Germinal center (tissue), 1 donor: ENCODE measurements at regions not wholly inside any gene's neighbourhood (a gene's known extent, or its start where the extent isn't known, plus 50 kb on each side); places are given as distances from the start of the nearest gene placed in this dataset.
"Not testable (repeated sequence)": the region's sequence is repeated elsewhere in the genome, so short reads cannot be mapped to it uniquely, and the experiment has no call there.

Experiments
- DNase-seq: peaks from one replicate; pipeline ENCODE4 v3.0.0; 2012; ENCODE audit warnings: mixed read lengths, low spot score

DNA sequence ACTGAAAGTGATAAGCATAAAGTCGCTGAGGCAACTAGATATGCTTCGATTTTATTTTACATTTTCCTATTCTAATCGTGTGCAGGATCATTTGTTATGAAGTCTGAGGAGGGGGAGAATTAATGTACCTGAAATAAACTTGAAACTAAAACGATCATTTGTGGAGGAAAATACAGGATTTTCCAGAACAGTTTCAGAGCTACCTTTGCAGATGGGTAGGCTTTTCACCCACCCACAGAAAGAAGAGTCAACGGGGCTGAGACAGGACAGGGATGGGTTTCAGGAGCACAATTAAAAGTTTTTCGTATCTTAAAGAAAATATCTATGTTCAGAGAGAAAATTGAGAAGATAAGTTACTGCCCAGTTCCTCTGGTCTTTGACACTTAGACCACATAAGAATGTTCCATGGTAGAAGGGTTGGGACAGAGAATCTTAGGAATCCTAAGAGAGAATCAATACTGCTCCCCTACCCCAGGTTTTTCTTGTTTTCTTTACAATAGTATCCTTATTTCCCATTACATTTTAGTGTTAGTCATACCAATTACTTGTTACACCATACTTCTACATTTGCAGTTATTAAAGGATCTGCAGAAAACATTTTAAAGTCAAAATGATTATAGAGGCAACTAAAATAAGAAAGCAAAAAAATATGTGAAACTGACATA lies 211.4 kb downstream of the DEPDC1B start:
- no peak for DNase-seq

DNA sequence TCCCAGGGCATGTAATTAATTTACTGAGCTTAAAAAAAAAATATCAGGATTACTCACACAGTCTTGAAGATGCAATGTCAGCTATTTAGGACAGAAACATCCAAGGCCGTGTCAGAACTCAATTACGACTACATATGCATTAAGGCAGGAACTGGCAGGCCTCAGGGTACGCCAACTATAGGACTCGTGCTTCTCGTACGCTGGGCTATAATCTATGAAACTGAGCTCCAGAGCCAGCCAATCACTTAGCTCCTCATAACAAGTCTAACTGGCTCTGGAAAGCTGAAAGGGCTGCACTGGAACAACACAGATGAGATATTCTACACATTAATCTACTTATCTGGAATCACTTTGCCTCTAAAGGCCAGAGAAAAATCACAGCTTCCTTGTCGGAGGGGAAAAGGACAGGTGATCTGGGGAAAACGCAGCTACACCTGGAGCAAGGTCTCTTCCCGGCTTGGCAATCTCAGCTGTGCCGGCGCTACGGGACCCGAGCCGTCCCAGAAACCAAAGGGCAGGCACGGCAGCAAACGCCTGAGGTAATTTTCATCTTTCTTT lies 212.0 kb downstream of the DEPDC1B start:
- DNase-seq: no peak

DNA sequence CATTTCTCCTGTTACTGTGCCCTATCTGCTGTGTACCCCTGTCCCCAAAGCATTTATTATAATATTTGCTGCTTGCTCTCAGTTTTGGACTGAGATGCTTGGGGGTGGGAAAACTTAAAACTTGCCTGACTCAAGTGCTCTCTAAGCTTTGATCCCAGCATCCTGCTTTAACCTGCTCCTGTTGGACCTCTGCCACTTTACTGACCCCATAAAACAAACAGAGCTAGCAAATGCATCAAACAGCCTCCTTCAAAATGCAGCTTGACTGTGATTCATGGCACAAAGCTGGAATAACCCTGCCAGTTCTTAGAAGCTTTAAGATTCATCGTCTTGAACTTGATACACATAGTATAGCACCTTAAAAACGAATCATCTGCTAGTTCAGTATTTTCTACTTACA lies 212.5 kb downstream of the DEPDC1B start:
- no peak for DNase-seq

DNA sequence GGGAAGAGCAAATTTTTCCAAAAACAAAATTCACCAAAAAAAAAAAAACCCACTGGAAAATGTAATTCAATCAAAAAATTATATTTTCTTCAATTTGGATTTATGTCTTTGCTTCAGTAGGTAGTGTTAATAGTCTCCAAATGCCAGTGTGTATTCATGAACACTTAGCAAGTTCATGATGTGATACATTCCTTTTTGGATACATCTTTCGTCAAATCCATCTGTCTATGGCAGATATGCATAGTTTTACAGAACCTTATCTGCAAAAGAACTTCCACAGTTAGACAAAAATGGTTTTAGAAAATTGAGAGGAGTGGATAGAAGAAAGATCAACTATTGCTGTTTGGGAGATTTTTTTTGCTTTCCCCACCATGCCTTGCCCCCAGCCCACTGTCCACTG lies 214.6 kb downstream of the DEPDC1B start:
- DNase-seq: no peak

DNA sequence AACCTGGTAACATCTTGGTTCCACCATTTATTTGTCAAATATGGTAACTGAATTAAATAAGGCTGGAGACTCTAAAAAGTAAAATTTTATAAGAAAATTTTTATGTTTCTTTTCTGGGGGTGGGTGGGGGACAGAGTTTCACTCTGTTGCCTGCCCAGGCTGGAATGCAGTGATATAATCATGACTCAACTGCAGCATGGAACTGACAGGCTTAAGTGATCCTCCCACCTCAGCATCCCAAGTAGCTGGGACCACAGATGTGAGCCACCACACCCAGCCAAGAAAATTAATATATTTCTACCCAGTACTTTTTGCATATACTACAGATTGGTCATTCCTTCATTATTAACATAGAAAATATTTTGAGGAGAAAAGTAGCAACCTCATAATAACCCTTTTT lies 216.9 kb downstream of the DEPDC1B start:
- no peak for DNase-seq

DNA sequence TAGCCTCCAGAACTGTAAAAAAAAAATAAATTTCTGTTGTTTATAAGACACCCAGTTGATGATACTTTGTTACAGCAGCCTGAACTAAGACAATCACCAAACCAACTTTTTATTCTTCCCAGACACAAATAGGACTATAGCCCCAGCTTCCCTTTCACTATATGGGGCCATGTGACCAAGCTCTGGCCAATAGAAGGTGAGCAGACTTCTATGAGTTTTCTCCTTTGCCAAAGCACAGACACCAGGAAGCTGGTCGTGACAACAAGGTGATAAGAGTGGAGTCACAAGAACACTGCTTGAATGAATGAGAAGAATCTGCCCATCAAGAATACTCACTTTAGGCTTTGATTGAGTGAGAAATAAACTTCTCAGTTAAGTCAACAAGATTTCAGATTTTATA lies 217.7 kb downstream of the DEPDC1B start:
- DNase-seq: no peak

DNA sequence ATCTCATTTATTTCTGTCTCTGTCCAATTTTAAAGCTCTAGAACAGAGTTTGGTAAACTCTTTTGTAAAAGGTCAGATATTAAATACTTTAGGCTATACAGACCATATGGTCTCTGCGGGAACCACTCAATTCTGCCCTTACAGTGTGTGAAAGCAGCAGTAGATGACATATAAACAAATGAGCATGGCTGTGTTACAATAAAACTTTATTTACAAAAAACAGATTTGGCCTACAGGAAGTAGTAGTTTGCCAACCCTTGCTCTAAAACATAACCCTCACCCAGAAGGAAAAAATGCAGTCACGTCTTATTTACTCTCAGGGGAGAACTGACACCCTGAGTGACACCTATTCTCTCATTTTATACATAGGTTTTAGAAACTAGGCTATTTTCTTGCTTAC lies 220.4 kb downstream of the DEPDC1B start:
- DNase-seq: no peak

DNA sequence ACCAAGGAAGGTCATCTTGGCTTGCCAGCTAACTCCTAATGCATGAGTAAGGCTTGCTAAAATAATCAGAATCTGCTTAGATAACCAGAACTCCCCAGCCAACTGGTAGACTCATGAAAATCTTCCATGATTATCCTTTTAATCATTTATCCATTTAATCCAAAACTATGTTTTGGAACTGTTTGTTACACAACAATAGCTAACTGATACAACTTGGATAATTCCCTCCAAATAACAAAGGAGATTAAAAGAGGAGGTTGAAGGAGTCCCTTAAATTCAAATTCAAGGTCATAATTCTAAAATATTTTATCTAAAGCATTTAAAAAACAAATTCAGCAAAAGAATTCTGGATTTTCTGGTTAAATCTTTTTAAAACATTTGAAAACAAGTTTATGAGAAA lies 222.1 kb downstream of the DEPDC1B start:
- no peak for DNase-seq

DNA sequence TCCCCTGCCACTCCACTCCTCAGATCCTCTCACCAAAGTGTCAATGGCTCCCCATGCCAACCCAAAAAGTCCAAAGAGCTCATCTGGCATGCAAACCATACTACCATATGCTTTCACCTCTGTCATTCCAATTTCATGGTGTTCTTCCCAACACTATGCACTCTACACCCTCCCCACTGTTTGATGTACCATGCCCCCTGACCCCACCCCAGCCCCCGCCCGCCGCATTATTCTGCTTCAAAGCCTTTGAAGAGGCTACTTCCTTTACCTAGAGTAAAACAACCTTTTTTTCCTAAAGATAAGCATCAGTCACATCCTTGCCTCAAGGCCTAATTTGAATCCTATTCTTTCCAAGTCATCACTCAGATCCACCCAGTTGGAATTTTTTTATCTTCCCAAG lies 226.3 kb downstream of the DEPDC1B start:
- no peak for DNase-seq

DNA sequence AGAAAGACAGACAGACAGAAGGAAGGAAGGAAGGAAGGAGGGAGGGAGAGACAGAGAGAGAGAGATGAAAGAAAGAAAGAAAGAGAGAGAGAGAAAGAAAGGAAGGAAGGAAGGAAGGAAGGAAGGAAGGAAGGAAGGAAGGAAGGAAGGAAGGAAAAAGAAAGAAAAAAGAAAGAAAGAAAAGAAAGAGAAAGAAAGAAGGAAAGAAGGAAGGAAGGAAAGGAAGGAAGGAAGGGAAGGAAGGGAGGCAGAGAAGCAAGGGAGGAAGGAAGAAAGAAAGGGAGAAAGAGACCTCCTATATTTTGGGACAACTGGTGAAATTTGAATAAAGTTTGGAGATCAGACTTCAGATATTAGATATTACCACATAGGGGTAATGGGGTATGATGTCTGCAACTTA lies 226.9 kb downstream of the DEPDC1B start:
- not testable (repeated sequence) for DNase-seq

DNA sequence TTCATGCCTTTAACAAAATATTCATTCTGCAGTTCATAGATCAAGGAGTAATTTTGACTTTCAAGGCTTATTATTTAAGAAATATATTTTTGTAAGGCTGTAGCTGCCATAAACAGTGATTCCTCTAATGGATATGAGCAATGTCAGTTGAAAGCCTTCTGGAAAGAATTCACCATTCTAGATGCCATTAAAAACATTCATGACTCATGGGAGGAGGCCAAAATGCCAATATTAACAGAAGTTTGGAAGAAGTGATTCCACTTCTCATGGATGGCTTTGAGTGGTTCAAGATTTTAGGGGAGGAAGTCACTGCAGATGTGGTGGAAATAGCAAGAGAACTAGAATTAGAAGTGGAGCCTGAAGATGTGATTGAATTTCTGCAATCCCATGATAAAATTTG lies 229.1 kb downstream of the DEPDC1B start:
- DNase-seq: no peak

DNA sequence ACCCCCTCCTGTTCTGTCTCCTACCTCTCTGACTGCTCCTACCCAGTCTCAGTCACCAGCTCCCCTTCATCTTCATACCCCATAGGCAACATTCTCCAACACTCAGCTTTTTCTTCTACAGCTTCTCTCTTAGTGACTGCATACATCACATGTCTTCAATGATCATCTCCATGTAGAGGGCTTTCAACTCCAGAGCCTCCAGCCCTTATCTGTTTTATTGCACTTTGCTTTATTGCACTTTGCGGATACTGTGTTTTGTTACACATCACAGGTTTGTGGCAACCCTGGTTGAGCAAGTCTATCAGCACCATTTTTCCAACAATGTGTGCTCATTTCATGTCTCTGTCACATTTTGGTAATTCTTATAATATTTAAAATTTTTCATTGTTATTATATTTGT lies 230.7 kb downstream of the DEPDC1B start:
- DNase-seq: no peak

DNA sequence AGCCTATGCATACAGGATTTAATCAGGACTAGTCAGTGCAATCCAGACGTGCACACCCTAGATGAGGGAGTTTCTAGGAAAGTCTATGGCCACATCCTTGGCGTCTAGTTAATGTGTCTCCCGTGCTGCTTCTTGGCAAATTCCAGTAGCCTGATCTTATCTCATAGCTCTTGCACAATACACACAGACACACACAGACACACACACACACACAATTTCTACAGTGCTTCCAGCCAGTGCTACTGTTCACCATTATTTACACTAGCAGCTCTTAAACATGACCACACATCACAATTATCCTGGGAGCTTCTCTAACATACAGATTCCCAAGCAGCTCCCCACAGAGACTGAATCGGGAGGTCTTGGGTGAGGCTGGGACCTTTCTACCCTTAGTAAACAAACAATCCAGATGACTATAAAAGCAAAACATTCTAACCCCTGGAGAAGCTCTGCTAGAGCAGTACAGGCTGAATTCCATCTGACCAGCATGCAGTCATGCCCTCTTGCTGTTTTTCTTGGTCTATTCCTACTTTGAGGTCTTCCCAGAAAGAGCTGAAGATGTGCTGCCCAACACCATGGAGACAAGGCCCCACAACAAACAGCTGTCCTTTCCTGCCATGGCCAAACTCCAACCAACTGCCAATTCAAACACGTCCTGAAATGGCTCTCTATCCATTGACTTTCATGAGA lies 236.6 kb downstream of the DEPDC1B start:
- no peak for DNase-seq

DNA sequence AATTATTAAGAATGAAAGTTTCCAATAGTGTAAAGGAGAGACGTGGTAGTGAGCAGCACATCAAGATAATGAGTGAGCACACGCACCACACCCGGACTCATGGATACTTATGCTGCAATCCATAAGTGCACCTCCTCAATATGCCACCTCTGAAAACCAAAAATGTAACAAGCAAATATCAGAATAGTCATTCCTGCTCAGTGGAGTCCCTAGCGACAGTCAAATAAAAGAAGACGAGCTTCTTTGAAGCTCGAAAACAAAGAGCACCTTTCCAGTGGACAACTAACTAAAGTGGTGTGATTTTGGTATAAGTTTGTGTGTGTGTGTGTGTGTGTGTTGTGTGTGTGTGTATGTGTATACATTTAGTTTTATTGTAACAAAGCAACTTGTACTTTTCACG lies 241.3 kb downstream of the DEPDC1B start:
- DNase-seq: no peak

DNA sequence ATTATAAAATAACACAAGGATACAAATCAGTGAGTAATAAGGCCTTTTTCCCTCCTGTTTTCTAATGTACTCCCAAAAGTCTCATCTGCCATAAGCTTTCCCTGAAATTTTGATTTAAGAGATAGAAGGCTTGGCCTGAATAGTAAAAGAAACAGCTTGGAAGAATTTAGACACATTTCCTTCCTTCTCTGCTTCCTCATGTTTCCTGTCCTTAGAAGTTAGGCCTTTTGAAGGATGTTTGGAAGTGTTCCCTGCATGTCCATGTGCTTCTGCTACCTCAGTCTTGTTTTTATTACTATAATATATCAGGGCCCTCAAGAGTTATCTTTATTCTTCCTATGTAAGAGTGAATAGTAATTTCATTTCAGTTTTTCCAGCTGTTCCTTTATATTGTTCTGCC lies 242.7 kb downstream of the DEPDC1B start:
- DNase-seq: no peak

DNA sequence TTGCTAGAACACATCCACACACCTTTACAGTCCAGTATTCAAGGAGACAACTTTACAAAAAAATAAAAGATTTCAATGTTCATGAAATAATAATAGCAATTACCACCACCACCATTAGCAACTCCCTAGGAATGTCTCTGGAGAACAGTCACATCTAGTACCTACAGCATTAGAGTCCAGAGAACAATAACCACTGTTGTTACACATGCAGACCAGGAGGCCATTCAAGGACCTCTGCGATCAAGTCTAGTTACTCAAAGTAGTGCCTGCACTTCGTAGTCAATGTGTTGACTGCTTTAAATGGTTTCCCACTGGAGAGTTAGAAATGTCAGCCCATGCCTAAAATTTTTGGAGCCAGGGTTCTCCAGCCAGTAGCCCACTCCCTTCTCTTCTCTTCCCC lies 244.4 kb downstream of the DEPDC1B start:
- no peak for DNase-seq

DNA sequence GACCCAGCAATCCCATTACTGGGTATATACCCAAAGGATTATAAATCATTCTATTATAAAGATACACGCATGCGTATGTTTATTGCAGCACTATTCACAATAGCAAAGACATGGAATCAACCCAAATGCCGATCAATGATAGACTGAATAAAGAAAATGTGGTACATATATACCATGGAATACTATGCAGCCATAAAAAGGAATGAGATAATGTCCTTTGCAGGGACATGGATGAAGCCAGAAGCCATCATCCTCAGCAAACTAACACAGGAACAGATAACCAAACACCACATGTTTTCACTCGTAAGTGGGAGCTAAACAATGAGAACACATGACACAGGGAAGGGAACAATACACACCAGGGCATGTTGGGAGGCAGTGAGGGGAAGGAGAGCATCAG lies 245.7 kb downstream of the DEPDC1B start:
- DNase-seq: not testable (repeated sequence)

DNA sequence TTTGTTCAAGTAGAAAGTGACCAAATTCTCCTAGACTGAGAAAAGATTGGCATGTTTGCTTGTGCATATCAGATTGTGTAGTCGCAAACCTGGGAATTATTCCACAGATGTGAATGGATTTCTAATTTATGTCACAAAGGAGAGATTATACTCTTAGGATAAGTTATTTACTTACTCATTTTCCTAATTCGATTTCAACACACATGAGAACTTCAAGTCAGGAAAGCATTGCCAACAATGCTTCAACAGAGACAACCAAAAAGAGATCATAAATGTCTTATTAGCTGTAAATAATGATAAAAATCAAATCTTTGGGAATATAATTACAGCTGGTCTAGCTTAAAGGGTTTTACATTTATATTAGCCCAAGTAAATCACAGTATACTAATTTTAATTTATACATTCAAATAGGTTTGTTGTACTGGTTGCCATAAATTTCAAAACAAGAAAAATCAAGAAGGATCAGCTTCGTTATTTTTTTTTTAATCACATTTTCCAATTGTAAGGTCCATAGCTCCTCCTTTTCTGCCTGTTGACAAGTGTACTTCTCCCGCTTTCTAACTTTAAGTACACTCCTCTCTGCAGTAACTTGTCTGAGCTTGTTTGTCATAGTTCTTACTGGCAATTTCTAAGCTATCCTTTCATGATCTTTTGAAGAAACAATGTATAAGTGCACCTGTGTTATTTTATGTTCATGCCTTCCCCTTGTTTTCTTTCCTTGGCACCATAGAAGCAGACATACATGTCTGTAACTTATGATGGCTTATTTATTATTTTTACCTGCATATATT lies 246.6 kb downstream of the DEPDC1B start:
- DNase-seq: no peak

DNA sequence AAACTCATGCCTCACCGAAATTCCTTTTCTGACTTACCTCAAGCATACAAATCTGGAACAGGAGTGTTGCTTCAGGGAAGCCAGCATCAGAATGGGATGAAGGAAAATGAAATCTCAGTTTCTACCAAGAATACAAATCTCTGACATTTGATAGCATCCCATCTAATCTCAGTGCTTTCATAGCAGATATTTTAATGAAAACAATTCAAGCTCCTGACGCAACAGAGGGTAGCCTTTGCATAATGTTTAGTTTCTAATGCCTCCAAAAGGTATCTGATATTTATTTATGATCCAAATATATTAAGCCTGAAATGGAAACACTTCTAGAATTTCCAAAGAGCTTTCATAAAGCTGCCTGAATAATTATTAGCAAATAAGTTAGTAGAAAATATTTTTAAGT lies 251.4 kb downstream of the DEPDC1B start:
- no peak for DNase-seq

DNA sequence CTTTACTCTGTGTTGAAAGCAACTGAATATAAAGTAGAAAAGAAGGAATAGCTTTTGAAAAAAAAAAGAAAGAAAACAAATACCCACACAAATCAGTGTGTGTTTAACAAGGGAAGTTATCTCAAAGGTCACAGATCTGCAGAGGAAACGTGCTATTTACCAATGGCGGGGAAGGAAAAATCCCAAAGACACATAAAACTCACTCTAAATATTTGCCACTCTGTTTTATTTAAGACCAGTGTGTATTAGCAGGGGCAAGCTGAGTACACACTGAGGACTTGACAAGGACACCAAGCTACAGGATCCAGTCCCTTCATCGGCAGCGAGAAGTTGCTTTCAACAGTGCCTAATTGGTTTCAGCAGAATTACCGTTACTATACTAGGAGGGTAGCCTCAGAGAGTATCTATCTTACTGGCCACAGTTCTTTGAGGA lies 252.5 kb downstream of the DEPDC1B start:
- DNase-seq: no peak

DNA sequence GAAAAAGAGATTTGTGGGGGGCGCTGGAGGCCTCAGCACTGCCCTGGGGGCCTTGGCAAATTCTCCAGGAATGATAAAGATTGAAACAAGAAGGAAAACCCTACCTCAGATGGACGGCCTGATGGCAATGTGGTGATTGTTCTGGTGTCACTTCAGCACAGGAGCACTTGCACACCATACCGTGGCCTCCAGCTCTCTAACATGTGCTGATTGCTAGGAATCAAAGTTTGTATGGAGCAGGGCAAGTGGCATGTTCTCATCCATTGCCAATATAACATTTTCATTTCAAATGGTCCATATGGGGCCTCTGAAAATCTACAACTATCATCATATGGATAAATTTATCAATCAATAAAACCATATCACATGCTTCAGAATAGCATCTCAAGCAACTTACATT lies 253.0 kb downstream of the DEPDC1B start:
- no peak for DNase-seq

DNA sequence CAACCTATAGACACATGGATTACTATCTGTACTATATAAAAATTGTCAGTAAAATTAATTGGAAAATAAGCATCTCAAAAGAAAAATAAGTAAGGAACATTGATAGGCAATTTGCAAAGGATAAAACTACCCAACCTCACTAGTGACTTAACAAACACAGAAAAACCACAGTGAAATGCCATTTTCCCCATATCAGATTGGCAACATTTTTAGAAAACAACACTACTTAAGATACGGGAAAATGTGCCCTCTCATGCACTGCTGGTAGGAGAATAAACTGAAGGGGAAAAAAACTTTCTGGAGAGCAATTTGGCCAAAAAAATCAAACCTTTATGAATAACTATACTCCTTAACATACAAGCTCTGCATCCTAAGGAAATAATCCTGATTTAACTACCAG lies 254.0 kb downstream of the DEPDC1B start:
- no peak for DNase-seq

DNA sequence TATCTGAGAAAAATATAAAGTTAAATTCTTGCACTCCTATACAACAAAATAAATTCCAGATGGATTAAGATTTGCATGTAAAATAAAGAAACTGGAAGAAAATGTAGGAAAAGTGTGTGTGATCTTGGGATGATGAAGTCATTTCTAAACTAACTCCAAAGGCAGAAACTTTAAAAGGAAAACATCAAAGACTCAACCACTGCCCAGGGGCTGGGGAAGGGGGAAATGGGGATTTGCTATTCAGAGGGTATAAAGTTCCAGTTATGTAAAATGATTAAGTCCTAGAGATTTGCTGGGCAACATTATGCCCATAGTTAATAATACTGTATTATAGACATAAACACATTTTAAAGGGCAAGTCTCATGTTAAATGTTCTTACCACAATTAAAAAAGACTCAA lies 254.5 kb downstream of the DEPDC1B start:
- no peak for DNase-seq
